SU-DHL-6 (cell line): ENCODE measurements at regions not wholly inside any gene's neighbourhood (a gene's known extent, or its start where the extent isn't known, plus 50 kb on each side); places are given as distances from the start of the nearest gene placed in this dataset.

Experiments used
- H2AFZ ChIP-seq: fragments of 200-600 bp; sonication (generic); 2 replicates; pipeline ENCODE4 v1.6.1; 2014; ENCODE audit warnings: low read depth, mild to moderate bottlenecking, moderate library complexity, mixed read lengths, antibody characterized with exemption, low read length; ENCODE audit not compliant: severe bottlenecking
- H3F3A ChIP-seq: fragments of 200-600 bp; shearing (Covaris generic); 2 replicates; pipeline ENCODE4 v1.6.0; 2016; ENCODE audit warnings: antibody characterized with exemption, mild to moderate bottlenecking; ENCODE audit not compliant: insufficient read depth
- H3K27ac ChIP-seq: fragments of 200-600 bp; sonication (generic); 2 replicates; pipeline ENCODE4 v1.5.1; 2016; ENCODE audit warnings: low read depth, mild to moderate bottlenecking, low read length, moderate library complexity, mixed read lengths
- H3K27me3 ChIP-seq: fragments of 200-600 bp; sonication (generic), shearing (Covaris generic); 2 replicates; pipeline ENCODE4 v1.6.0; 2014; ENCODE audit warnings: mild to moderate bottlenecking, low read length
- H3K36me3 ChIP-seq: fragments of 200-600 bp; sonication (generic); 2 replicates; pipeline ENCODE4 v1.6.1; 2014; ENCODE audit warnings: mild to moderate bottlenecking, low read length, mixed read lengths
- H3K4me2 ChIP-seq: fragments of 300-600, 200-600 bp; shearing (Covaris generic), sonication (generic); 2 replicates; pipeline ENCODE4 v1.6.0; 2014; ENCODE audit warnings: low read length, low read depth, mild to moderate bottlenecking; ENCODE audit not compliant: poor library complexity, severe bottlenecking
- H3K4me3 ChIP-seq: fragments of 200-600 bp; sonication (generic); 2 replicates; pipeline ENCODE4 v1.5.1; 2014; ENCODE audit warnings: antibody characterized with exemption, low read length, mild to moderate bottlenecking, mixed read lengths; ENCODE audit not compliant: insufficient read depth, poor library complexity, severe bottlenecking
- H3K79me2 ChIP-seq: fragments of 200-600 bp; sonication (generic); 2 replicates; pipeline ENCODE4 v1.6.1; 2014; ENCODE audit warnings: mild to moderate bottlenecking, low read length, moderate library complexity; ENCODE audit not compliant: insufficient read depth
- H3K9ac ChIP-seq: fragments of 200-600 bp; sonication (generic); 2 replicates; pipeline ENCODE4 v1.7.0; 2014; ENCODE audit warnings: mild to moderate bottlenecking, low read length
- H3K9me2 ChIP-seq: fragments of 200-600 bp; sonication (generic); replicated peaks from 2 replicates; pipeline ENCODE4 v1.6.1; 2014; ENCODE audit warnings: low read length; ENCODE audit not compliant: insufficient read depth
- H3K9me3 ChIP-seq: fragments of 200-600 bp; sonication (generic); 2 replicates; pipeline ENCODE4 v1.6.1; 2014; ENCODE audit warnings: low read length, mixed read lengths; ENCODE audit not compliant: insufficient read depth
- H4K20me1 ChIP-seq: fragments of 200-600 bp; sonication (generic); 2 replicates; pipeline ENCODE4 v1.6.1; 2014; ENCODE audit warnings: low read depth, mild to moderate bottlenecking, antibody characterized with exemption, low read length, moderate library complexity, mixed read lengths
- CTCF ChIP-seq: fragments of 200-600 bp; sonication (generic); IDR thresholded peaks from one replicate; pipeline ENCODE4 v1.5.1; 2017; ENCODE audit warnings: antibody characterized with exemption, mild to moderate bottlenecking, low read length, moderate library complexity; ENCODE audit not compliant: insufficient read depth, poor library complexity, severe bottlenecking
- EZH2phosphoT487 ChIP-seq: fragments of 200-600 bp; sonication (generic), shearing (Covaris generic); conservative IDR thresholded peaks from 2 replicates; pipeline ENCODE4 v1.6.1; 2018; ENCODE audit warnings: mild to moderate bottlenecking, antibody characterized with exemption, low read length, moderate library complexity, mixed read lengths

- H3K79me2 ChIP-seq: no peaks in the 10 kb centered on the region
Observed at GRCh38 chr6:112752791-112753190, 405.7 kb downstream of the RFPL4B start.

DNA sequence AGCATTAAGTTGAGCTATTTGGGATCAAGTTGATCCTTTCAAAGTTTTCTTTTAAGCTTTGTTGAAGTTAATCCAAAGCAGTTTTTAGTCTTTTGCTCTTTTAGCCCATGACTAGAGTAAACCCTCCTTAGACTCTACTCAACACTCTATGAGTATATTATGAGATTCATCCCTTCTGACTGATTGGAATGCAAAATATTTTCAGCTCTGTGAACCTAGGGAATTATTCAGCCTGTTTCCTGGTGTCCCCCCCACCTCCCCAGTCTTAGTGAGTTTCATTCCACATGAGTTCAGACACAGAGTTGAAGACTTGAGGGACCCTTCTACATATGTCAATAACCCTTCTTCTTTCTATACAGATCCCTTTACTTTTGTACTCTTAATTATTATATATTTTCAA lies 413.7 kb downstream of the RFPL4B start:
- no peaks in the 10 kb centered on the region for H3F3A ChIP-seq
- TF ChIP-seq CTCF (no peak), EZH2phosphoT487 (no peak)
- H2AFZ ChIP-seq: no peak overlapping the region
- H3K27me3 ChIP-seq: no peaks in the 10 kb centered on the region
- H3K9me3 ChIP-seq: no peaks in the 10 kb centered on the region
- H3K4me3 ChIP-seq: no peak overlapping the region
- H3K27ac ChIP-seq: no peak overlapping the region
- H4K20me1 ChIP-seq: no peaks in the 10 kb centered on the region
- no peak overlapping the region for H3K9ac ChIP-seq
- no peaks in the 10 kb centered on the region for H3K79me2 ChIP-seq
- no peaks in the 10 kb centered on the region for H3K36me3 ChIP-seq
- no peak overlapping the region for H3K4me2 ChIP-seq
- H3K9me2 ChIP-seq: no peaks in the 10 kb centered on the region

More at GRCh38 chr6:112752791-112753190, 405.7 kb downstream of the RFPL4B start:
- no peaks in the 10 kb centered on the region for H3K9me3 ChIP-seq
- H3K9ac ChIP-seq: no peak overlapping the region
- no peak overlapping the region for H3K4me3 ChIP-seq
- no peak overlapping the region for H3K27ac ChIP-seq
- H3K27me3 ChIP-seq: no peaks in the 10 kb centered on the region
- no peaks in the 10 kb centered on the region for H4K20me1 ChIP-seq
- no peak overlapping the region for H3K4me2 ChIP-seq
- no peak for TF ChIP-seq CTCF
- no peak for TF ChIP-seq EZH2phosphoT487
- H3K9me2 ChIP-seq: no peaks in the 10 kb centered on the region
- no peaks in the 10 kb centered on the region for H3F3A ChIP-seq
- H2AFZ ChIP-seq: no peak overlapping the region
- no peaks in the 10 kb centered on the region for H3K36me3 ChIP-seq

DNA sequence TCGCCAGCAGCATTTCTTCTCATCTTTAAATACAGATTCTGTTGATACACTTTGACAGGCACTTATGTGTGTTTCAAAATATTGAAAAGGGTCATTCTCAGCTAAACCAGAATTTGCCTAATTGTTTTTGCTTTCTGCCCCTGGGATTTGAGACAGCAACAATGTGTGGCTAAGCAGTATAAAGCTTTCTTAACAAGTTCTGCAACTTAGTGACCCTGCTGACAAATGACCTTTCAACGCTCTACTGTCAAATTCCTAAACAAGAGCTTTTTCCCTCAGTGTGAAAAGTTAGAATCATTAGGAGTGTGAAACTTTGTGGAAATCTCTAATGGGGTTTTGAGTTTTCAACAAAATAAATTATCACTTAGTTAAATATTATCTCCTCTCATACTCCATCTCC lies 414.6 kb downstream of the RFPL4B start:
- H2AFZ ChIP-seq: no peak overlapping the region
- H3K79me2 ChIP-seq: no peaks in the 10 kb centered on the region
- no peaks in the 10 kb centered on the region for H3K36me3 ChIP-seq
- H3F3A ChIP-seq: no peaks in the 10 kb centered on the region
- no peaks in the 10 kb centered on the region for H3K9me3 ChIP-seq
- no peak overlapping the region for H3K4me3 ChIP-seq
- TF ChIP-seq EZH2phosphoT487 (no peak), CTCF (no peak)
- H3K27ac ChIP-seq: no peak overlapping the region
- no peaks in the 10 kb centered on the region for H3K27me3 ChIP-seq
- H3K4me2 ChIP-seq: no peak overlapping the region
- H3K9ac ChIP-seq: no peak overlapping the region
- no peaks in the 10 kb centered on the region for H4K20me1 ChIP-seq
- H3K9me2 ChIP-seq: no peaks in the 10 kb centered on the region
